Activated CD4-positive, CD25-positive, alpha-beta regulatory T cell treated with anti-CD3 and anti-CD28 coated beads, Interleukin-2, amount 50 U/mL, for 16 hours (primary cell): ENCODE measurements at regions not wholly inside any gene's neighbourhood (a gene's known extent, or its start where the extent isn't known, plus 50 kb on each side); places are given as distances from the start of the nearest gene placed in this dataset.
A peak's percentile ranks its signal among the peaks of the same experiment; 100 is the strongest.
"Not testable (repeated sequence)": the region's sequence is repeated elsewhere in the genome, so short reads cannot be mapped to it uniquely, and the experiment has no call there.

Experiments used
- DNase-seq: peaks from one replicate; pipeline ENCODE4 v3.0.0-alpha.2; 2020; ENCODE audit warnings: low read depth, low spot score

DNA sequence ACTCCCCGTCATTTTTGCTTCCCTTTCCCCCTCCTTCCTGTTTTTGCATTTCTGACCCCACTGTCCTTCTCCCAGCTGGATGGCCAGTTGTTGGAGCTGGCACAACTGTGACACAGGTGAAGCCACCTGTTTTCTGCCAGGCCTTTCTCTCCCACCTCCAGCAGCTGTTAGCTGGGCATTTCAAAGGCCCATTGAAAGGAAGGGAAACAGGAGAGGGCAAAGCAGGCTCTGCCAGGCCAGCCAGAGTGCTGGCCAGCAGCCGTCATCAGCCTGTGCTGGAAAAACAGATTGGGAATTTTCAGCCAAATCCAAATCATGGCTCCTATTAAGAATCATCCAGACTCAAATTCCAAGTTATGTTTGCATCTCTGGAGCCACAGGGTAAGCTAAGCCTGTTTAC lies 155.2 kb upstream of the C2CD4B start:
- no peak for DNase-seq

DNA sequence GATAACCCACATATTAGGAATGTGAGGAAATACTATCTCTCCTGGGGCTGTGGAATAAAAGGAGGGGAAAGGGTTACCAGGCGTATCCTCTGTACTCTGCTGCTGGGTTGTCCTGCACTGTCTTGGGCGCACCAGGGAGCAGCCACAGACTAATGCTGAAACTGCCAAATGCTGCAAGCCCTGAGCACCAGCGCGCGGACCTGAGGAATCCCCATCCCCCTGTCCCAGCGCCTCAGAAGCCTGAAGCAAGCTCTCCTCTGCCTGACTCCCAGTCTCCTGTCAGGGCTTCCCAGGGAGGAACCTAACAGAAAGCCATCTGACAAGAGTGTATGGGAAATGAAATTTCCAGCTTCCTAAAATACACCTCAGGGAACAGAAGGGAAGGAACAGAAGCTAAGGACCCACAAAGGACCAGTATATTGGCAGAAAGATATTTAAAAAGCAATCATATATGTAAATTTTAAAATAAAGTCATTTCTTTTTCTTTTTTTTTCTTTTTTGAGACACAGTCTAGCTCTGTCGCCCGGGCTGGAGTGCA lies 158.3 kb upstream of the C2CD4B start:
- no peak for DNase-seq

- no peak for DNase-seq
Measured at GRCh38 chr15:62324382-62324781, 159.3 kb upstream of the C2CD4B start.

GRCh38 chr15:62325597-62325996 lies 160.5 kb upstream of the C2CD4B start:
- no peak for DNase-seq

- no peak for DNase-seq
Measured at GRCh38 chr15:62326460-62327011, 161.5 kb upstream of the C2CD4B start.

GRCh38 chr15:62327406-62327805 lies 162.3 kb upstream of the C2CD4B start:
- no peak for DNase-seq

GRCh38 chr15:62332472-62332871 lies 167.4 kb upstream of the C2CD4B start:
- DNase-seq, result not testable (repeated sequence)

- DNase-seq, result no peak
Measured at GRCh38 chr15:62334536-62334935, 169.5 kb upstream of the C2CD4B start.

GRCh38 chr15:62337934-62338333 lies 172.8 kb upstream of the C2CD4B start:
- no peak for DNase-seq

GRCh38 chr15:62338497-62338896 lies 173.4 kb upstream of the C2CD4B start:
- DNase-seq, result no peak

DNA sequence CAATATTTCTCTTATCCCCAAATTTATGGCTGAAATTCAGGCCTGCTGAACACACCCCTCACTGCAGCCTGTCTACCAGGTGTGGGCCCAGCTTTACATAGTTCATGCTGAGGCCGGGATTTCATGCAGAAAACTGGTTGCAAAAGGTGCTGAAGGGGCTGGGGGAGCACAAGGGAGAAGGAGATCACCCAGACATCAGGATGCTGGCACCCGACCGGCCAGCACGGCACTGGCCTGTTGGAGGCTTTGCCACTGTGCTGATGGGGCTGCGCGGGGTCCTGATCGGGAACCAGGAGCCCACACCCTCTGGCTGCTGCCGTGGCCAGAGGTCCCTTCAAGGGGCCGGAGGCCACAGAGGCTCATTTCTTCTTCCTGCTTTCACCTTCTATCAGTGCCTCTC lies 177.9 kb upstream of the C2CD4B start:
- DNase-seq, result no peak

DNA sequence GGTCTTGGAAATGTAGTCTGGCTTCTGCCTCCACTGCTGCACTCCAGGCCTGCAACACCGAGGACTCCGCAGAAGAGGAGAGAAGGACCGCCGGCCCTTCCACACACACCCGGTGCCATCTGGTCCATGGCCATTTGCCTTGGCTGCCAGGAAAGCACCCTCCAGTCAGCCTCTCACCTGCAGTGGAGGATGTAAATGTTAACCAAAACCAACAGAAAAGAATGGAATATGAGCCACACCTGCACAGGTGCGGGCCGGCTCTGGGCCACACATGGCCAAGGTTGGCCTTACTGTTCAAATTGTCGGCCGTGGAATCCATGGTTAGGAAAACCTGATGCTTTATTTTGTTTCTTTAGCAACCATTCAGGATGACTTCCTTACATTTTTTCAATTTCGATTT lies 178.3 kb upstream of the C2CD4B start:
- no peak for DNase-seq

DNA sequence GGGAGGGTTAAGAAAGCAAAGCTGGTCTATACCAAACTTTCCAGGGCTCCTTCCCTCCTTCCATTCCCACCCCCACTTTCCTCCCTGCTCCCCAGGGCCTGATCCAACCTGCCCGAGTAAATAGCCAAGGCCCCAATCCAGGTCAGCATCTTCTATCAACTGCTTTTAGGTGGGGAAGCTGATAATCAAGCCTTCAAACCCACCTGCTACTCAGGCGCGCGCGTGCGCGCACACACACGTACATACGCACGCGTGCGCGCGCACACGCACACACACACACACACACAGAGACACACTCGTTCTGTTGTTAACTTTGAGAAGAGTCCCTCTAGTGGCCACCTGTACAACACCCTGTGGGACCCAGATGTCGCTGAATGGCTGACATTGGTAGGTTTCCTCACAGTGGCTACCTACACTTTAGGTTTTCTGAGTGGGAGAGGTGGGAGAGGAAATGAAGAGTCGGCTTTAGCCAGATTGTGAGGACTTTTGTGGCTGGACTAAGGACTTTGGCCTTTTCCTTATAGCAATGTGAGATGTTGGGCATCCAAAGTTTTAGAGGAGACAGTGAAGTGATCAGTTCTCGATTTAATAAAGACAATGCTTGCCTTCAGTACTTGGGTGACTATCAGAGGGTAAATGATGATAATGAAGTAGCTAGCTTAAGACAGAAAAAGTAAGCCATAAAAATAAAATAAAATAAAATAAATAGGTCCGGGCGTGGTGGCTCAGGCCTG lies 179.9 kb upstream of the C2CD4B start:
- peak; percentile 2 for DNase-seq

- no peak for DNase-seq
Measured at GRCh38 chr15:62346168-62346567, 181.1 kb upstream of the C2CD4B start.

DNA sequence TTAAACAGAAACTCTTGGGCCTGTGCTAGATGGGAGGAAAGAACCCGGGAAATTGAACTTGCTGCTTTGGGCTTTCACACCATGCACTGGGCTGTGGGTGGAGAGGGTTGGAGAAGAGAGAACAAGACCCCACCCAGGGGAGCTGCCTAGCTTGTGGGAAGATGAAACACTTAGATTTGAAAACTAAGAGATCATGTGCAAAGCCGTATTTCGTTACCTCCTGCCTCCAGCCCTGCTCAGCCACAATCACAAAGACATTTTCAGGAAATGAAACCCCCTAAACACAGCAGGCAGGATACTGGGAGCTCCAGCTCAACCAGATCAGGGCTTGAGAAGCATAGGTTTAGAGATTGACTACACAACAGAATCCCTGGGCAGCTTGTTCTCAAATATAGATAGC lies 183.0 kb upstream of the C2CD4B start:
- no peak for DNase-seq

GRCh38 chr15:62348623-62349022 lies 183.5 kb upstream of the C2CD4B start:
- no peak for DNase-seq

- no peak for DNase-seq
Measured at GRCh38 chr15:62352817-62353216, 187.7 kb upstream of the C2CD4B start.

DNA sequence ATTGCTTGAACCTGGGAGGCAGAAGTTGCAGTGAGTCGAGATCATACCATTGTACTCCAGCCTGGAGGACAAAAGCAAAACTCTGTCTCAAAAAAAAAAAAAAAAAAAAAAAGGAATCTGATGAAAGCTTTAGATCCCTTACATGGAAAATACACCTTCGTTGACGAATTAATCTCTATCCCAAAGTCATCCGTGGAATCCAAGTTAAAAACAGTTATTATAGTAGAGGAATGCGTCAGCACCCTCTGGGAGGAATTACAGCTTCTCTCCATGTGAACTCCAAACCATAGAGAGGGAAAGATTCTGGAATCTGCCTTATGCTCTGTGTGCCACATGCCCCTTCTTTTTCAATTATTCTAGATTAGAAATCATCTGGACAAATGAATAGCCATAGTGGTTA lies 192.3 kb upstream of the C2CD4B start:
- no peak for DNase-seq

DNA sequence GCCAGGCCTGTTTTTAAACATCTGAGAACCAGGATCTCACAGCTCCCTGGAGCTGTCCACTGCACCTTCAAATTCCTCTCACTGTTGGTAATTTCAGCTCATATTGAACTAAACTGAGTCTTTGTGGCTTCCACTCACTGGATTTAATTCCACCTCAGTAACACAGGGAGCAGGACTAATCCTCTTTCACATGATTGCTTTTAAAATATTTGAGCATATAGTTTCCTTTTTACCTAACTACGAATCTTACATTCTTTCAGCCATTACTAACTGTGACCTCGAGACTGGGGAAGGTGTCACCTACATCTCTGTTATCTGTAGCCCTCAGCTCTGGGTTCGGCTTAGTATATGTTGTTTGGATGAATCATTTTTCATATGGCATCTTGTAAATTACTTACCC lies 194.3 kb upstream of the C2CD4B start:
- no peak for DNase-seq

- no peak for DNase-seq
Measured at GRCh38 chr15:62360332-62361097, 195.4 kb upstream of the C2CD4B start.

GRCh38 chr15:62362144-62362543 lies 197.1 kb upstream of the C2CD4B start:
- DNase-seq, result no peak

GRCh38 chr15:62362608-62363007 lies 197.5 kb upstream of the C2CD4B start:
- DNase-seq, result no peak

- no peak for DNase-seq
Measured at GRCh38 chr15:62363913-62364312, 198.8 kb upstream of the C2CD4B start.
